ENCODE measurements at regions not wholly inside any gene's neighbourhood (a gene's known extent, or its start where the extent isn't known, plus 50 kb on each side); places are given as distances from the start of the nearest gene placed in this dataset.

DNA sequence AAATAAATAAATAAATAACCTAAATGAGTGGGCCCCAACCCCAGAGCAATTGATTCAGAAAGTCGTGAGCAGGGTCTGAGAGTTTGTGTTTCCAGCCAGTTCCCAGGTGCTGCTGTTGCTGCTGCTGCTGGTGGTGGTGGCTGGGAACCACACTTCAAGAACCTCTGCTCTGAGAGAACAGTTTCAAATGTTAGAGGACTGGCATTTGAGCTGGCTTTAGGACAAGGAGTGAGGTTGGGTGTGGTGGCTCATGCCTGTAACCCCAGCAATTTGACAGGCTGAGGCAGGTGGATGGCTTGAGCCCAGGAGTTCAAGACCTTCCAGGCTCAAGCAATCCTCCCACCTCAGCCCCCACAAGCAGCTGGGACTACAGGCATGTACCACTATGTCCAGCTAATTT lies 123.1 kb upstream of the UBE2E1 start:
- DNase-seq (ENCODE audit: low spot score): no peak
- ChIA-PET POLR2A (ENCODE audit: low non-redundant PET) (no interaction called here), CTCF (interaction anchor here (0.7 kb wide), 1 partner anchor 9 kb away, joined by 3 read pairs; no protein-coding TSS in a partner anchor)

DNA sequence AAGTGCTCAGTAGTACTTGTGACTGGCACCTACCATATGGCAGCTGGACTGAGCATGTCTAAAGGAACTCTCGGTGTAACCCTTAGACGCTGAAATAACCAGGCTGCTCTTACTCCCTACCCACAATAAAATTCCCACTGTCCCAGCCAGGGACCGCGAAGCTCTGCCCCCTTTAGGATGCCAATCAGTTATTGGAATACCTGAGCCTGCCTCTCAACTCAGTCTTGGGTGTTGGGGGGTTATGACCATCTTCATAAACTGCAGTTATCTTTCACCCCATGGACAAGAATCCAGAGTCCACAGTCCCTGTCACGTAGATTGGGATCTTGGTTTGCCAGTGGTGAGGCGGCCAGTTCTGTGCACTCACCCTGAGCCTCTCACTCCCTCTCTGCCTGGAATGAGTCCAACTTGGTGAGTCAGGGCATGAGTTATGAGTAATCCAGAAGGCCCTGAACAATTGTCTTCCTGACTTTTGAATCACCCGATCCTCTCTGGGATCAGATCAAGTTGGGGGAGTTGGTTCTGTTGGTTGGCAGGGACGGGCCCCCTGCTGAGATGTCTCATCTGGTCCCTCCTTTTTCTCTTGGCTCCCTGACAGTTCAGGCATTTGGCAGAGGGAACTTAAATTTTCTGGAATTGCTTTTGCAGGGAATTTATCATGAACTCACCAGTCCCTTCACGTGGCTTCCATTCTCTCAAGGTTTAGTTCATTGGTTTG lies 120.1 kb upstream of the UBE2E1 start:
- CTCF ChIA-PET: no interaction called here
- POLR2A ChIA-PET (ENCODE audit: low non-redundant PET): no interaction called here
- H3K27ac ChIP-seq: peak overlapping the region; percentile 79
- no peak for TF ChIP-seq CTCF (conservative IDR thresholded peaks at IDR 0.05; ENCODE audit: low read depth)
- DNase-seq (ENCODE audit: low spot score): peak; percentile 91

More for the DNA sequence above, 123.1 kb upstream of the UBE2E1 start:
- peak overlapping the region; percentile 47 for H3K27ac ChIP-seq
- no peak for TF ChIP-seq CTCF (conservative IDR thresholded peaks at IDR 0.05; ENCODE audit: low read depth)

DNA sequence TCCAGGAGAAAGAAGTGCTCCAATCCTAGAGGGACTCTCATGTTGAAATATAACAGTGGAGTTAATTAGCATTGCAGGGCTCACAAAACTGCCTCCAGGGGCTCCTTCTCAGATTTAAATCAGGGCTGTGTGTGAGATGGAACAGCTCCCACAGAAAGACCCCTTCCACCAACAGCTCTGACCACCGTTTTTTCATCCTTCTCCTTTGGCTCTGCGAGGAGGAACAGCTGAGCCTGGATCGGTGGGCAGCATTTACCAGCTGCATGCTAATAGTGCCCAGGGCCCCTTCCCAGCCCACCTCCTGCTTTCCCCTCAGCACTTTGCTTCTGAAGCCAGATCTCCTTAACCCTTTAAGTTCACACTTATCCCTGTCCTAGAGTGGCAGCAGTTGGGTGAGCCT lies 119.2 kb upstream of the UBE2E1 start:
- CTCF ChIA-PET: no interaction called here
- TF ChIP-seq CTCF (conservative IDR thresholded peaks at IDR 0.05; ENCODE audit: low read depth): no peak
- DNase-seq (ENCODE audit: low spot score): no peak
- H3K27ac ChIP-seq: peak overlapping the region; percentile 79
- POLR2A ChIA-PET (ENCODE audit: low non-redundant PET): no interaction called here

- no peak for DNase-seq (ENCODE audit: low spot score)
- TF ChIP-seq CTCF (conservative IDR thresholded peaks at IDR 0.05; ENCODE audit: low read depth): no peak
- POLR2A ChIA-PET (ENCODE audit: low non-redundant PET): no interaction called here
- no peak overlapping the region for H3K27ac ChIP-seq
- CTCF ChIA-PET: no interaction called here
Observed at GRCh38 chr3:23691357-23691895, 114.3 kb upstream of the UBE2E1 start.

- ChIA-PET POLR2A (ENCODE audit: low non-redundant PET) (no interaction called here), CTCF (interaction anchor here (0.5 to 0.6 kb wide), 2 partner anchors 22 to 29 kb away, joined by 3 to 4 read pairs; no protein-coding TSS in a partner anchor)
- DNase-seq (ENCODE audit: low spot score): no peak
- TF ChIP-seq CTCF (conservative IDR thresholded peaks at IDR 0.05; ENCODE audit: low read depth): no peak
- H3K27ac ChIP-seq: no peak overlapping the region
Observed at GRCh38 chr3:23696842-23697241, 108.9 kb upstream of the UBE2E1 start.

DNA sequence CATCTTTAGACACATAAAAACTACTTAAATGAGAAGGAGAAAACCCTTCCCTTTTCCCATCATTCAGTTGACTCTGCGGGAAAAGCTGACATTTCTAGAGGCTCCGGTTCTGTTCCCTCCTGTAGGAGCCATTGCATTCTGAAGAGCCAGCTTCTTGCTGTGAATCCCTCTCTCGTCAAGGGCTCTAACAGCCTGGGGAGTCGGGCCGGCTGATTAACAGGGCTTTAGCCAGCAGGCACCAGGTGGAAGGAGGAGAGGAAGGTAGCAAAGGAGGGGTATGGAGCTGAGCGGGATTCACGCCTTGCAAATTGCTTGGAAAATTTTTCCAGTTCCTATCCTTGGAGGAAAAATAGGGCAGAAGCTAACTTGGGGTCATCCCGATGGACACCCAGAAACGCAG lies 108.3 kb upstream of the UBE2E1 start:
- TF ChIP-seq CTCF (conservative IDR thresholded peaks at IDR 0.05; ENCODE audit: low read depth): no peak
- POLR2A ChIA-PET (ENCODE audit: low non-redundant PET): no interaction called here
- no peak for DNase-seq (ENCODE audit: low spot score)
- CTCF ChIA-PET: interaction anchor here (0.6 kb wide), 1 partner anchor 29 kb away, joined by 3 read pairs; no protein-coding TSS in a partner anchor
- H3K27ac ChIP-seq: no peak overlapping the region
